Fibroblast of lung (primary cell): ENCODE measurements at regions not wholly inside any gene's neighbourhood (a gene's known extent, or its start where the extent isn't known, plus 50 kb on each side); places are given as distances from the start of the nearest gene placed in this dataset.

Experiments
- EZH2 ChIP-seq: IDR thresholded peaks from 2 replicates; pipeline ENCODE4 v1.5.1; 2012; ENCODE audit warnings: low read length, control low read depth, mild to moderate bottlenecking; ENCODE audit errors: missing control alignments
- TF ChIP-seq, protein P1 (sequence below), 2 donors: IDR thresholded peaks in 1 of 2; conservative IDR thresholded peaks in 1 of 2; 1 replicate in 1 of 2; 2 replicates in 1 of 2; pipeline ENCODE4 v1.5.1; 2011 to 2012; ENCODE audit warnings: low read length in 2 of 2, control low read depth in 1 of 2, inconsistent platforms in 1 of 2, low read depth in 1 of 2, mild to moderate bottlenecking in 1 of 2

GRCh38 chr5:57334475-57334874 lies 148.1 kb downstream of the ACTBL2 start:
- TF ChIP-seq, protein P1, sequence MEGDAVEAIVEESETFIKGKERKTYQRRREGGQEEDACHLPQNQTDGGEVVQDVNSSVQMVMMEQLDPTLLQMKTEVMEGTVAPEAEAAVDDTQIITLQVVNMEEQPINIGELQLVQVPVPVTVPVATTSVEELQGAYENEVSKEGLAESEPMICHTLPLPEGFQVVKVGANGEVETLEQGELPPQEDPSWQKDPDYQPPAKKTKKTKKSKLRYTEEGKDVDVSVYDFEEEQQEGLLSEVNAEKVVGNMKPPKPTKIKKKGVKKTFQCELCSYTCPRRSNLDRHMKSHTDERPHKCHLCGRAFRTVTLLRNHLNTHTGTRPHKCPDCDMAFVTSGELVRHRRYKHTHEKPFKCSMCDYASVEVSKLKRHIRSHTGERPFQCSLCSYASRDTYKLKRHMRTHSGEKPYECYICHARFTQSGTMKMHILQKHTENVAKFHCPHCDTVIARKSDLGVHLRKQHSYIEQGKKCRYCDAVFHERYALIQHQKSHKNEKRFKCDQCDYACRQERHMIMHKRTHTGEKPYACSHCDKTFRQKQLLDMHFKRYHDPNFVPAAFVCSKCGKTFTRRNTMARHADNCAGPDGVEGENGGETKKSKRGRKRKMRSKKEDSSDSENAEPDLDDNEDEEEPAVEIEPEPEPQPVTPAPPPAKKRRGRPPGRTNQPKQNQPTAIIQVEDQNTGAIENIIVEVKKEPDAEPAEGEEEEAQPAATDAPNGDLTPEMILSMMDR (conservative IDR thresholded peaks at IDR 0.05 in 1 of 2, IDR thresholded peaks at IDR 0.05 in 1 of 2; ENCODE audit: low read depth in 1 of 2, low read length in 2 of 2) = no peak
- no peak for TF ChIP-seq EZH2
